ENCODE measurements at regions not wholly inside any gene's neighbourhood (a gene's known extent, or its start where the extent isn't known, plus 50 kb on each side); places are given as distances from the start of the nearest gene placed in this dataset.

DNA sequence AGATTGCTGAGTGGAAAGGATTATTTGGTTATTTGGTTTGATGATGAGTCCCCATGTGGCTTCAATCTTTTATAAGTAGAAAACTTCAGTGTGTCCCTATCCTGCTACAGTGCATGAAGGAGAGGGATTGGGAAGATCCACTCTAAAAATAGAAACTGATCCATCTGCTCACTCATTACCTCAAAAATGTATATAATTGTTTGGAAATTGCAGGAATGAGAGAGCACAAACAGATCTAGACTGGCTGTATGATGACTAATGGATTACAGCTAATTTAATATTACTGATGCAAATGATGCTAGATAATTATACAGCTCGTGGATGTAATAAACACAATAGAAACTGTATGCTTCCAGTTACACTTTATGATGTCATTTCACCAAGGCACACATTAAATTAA is 625.3 kb upstream of the PRR20A start:
- TF ChIP-seq, protein P1, sequence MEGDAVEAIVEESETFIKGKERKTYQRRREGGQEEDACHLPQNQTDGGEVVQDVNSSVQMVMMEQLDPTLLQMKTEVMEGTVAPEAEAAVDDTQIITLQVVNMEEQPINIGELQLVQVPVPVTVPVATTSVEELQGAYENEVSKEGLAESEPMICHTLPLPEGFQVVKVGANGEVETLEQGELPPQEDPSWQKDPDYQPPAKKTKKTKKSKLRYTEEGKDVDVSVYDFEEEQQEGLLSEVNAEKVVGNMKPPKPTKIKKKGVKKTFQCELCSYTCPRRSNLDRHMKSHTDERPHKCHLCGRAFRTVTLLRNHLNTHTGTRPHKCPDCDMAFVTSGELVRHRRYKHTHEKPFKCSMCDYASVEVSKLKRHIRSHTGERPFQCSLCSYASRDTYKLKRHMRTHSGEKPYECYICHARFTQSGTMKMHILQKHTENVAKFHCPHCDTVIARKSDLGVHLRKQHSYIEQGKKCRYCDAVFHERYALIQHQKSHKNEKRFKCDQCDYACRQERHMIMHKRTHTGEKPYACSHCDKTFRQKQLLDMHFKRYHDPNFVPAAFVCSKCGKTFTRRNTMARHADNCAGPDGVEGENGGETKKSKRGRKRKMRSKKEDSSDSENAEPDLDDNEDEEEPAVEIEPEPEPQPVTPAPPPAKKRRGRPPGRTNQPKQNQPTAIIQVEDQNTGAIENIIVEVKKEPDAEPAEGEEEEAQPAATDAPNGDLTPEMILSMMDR (IDR thresholded peaks at IDR 0.05; ENCODE audit: poor library complexity, severe bottlenecking) = no peak
- TF ChIP-seq POLR2AphosphoS5 (IDR thresholded peaks at IDR 0.05) (no peak), TAF1 (IDR thresholded peaks at IDR 0.05; ENCODE audit: low read depth) (no peak)
